Astrocyte (in vitro differentiated cells and primary cell): ENCODE measurements at regions not wholly inside any gene's neighbourhood (a gene's known extent, or its start where the extent isn't known, plus 50 kb on each side); places are given as distances from the start of the nearest gene placed in this dataset.
A peak's percentile ranks its signal among the peaks of the same experiment; 100 is the strongest.

ENCODE experiments used
- DNase-seq: peaks from one replicate; pipeline ENCODE4 v3.0.0-alpha.2; 2010; ENCODE audit warnings: low read depth
- FAIRE-seq: peaks from 2 replicates; lab custom pipeline; 2011; peaks lifted over from hg19 to GRCh38; lab: Jason Lieb, UNC
- H2AFZ ChIP-seq: 2 replicates; pipeline ENCODE4 v1.6.0; 2012; ENCODE audit warnings: low read depth, low read length, inconsistent platforms
- H3K27ac ChIP-seq: 2 replicates; pipeline ENCODE4 v1.5.1; 2011; ENCODE audit warnings: low read depth, low read length, inconsistent platforms
- H3K27me3 ChIP-seq: 2 replicates; pipeline ENCODE4 v1.6.0; 2011; ENCODE audit warnings: low read length, inconsistent platforms; ENCODE audit not compliant: insufficient read depth
- H3K36me3 ChIP-seq: 2 replicates; pipeline ENCODE4 v1.5.1; 2011; ENCODE audit warnings: low read length, inconsistent platforms; ENCODE audit not compliant: insufficient read depth
- H3K4me1 ChIP-seq: 2 replicates; pipeline ENCODE4 v1.5.1; 2011; ENCODE audit warnings: low read length, inconsistent platforms; ENCODE audit not compliant: insufficient read depth
- H3K4me2 ChIP-seq: 2 replicates; pipeline ENCODE4 v1.6.0; 2012; ENCODE audit warnings: low read length, inconsistent platforms
- H3K4me3 ChIP-seq: 2 replicates; pipeline ENCODE4 v1.5.1; 2011; ENCODE audit warnings: low read depth, mild to moderate bottlenecking, low read length, inconsistent platforms; ENCODE audit not compliant: insufficient read depth
- H3K79me2 ChIP-seq: 2 replicates; pipeline ENCODE4 v1.6.0; 2012; ENCODE audit warnings: mild to moderate bottlenecking, low read length, inconsistent platforms; ENCODE audit not compliant: insufficient read depth
- H3K9ac ChIP-seq: 2 replicates; pipeline ENCODE4 v1.6.0; 2012; ENCODE audit warnings: mild to moderate bottlenecking, low read length, inconsistent platforms
- H3K9me3 ChIP-seq: 2 replicates; pipeline ENCODE4 v1.5.1; 2012; ENCODE audit warnings: low read depth, mild to moderate bottlenecking, low read length, inconsistent platforms; ENCODE audit not compliant: insufficient read depth
- H4K20me1 ChIP-seq: 2 replicates; pipeline ENCODE4 v1.6.0; 2012; ENCODE audit warnings: low read length, inconsistent platforms; ENCODE audit not compliant: insufficient read depth
- H3K27ac Mint-ChIP-seq: one replicate; pipeline ENCODE4 v1.8.0; 2021; ENCODE audit warnings: mild to moderate bottlenecking, mixed read lengths; ENCODE audit not compliant: unreplicated experiment
- H3K27me3 Mint-ChIP-seq: one replicate; pipeline ENCODE4 v1.8.0; 2021; ENCODE audit warnings: low read depth, mixed read lengths; ENCODE audit not compliant: unreplicated experiment
- H3K36me3 Mint-ChIP-seq: one replicate; pipeline ENCODE4 v1.8.0; 2021; ENCODE audit warnings: low read depth, mixed read lengths; ENCODE audit not compliant: unreplicated experiment
- H3K4me1 Mint-ChIP-seq: one replicate; pipeline ENCODE4 v1.8.0; 2021; ENCODE audit warnings: low read depth, mixed read lengths; ENCODE audit not compliant: unreplicated experiment
- H3K4me3 Mint-ChIP-seq: one replicate; pipeline ENCODE4 v1.8.0; 2021; ENCODE audit warnings: mild to moderate bottlenecking, moderate library complexity, mixed read lengths; ENCODE audit not compliant: unreplicated experiment
- H3K9me3 Mint-ChIP-seq: one replicate; pipeline ENCODE4 v1.8.0; 2021; ENCODE audit warnings: mild to moderate bottlenecking, mixed read lengths; ENCODE audit not compliant: unreplicated experiment
- CTCF ChIP-seq: IDR thresholded peaks from 2 replicates; pipeline ENCODE4 v1.5.1; 2011; ENCODE audit warnings: low read depth, mild to moderate bottlenecking, inconsistent platforms, low read length, moderate library complexity; ENCODE audit not compliant: insufficient read depth
- EZH2 ChIP-seq: IDR thresholded peaks from 2 replicates; pipeline ENCODE4 v1.6.1; 2012; ENCODE audit warnings: mild to moderate bottlenecking, low read length, inconsistent platforms; ENCODE audit not compliant: insufficient read depth

GRCh38 chr6:80460257-80460865 is 353.9 kb downstream of the BCKDHB start:
- Mint-ChIP-seq H3K4me1 (peaks cover 19% of the 10 kb centered on the region), H3K27me3 (no peaks in the 10 kb centered on the region), H3K36me3 (no peaks in the 10 kb centered on the region), H3K27ac (no peak overlapping the region), H3K9me3 (no peaks in the 10 kb centered on the region), H3K4me3 (no peak overlapping the region)
- Histone ChIP-seq H3K9ac (no peak overlapping the region), H3K4me3 (no peak overlapping the region), H3K36me3 (no peaks in the 10 kb centered on the region), H4K20me1 (no peaks in the 10 kb centered on the region), H3K4me2 (no peak overlapping the region), H2AFZ (no peak overlapping the region), H3K79me2 (no peaks in the 10 kb centered on the region), H3K27me3 (no peaks in the 10 kb centered on the region), H3K9me3 (no peaks in the 10 kb centered on the region), H3K4me1 (peaks cover 16% of the 10 kb centered on the region), H3K27ac (no peak overlapping the region)
- no peak for TF ChIP-seq EZH2
- no peak for TF ChIP-seq CTCF
- DNase-seq (no peak), FAIRE-seq (peak; percentile 55)

- Histone ChIP-seq H3K27me3 (no peaks in the 10 kb centered on the region), H3K9me3 (no peaks in the 10 kb centered on the region), H3K4me3 (no peak overlapping the region), H3K9ac (no peak overlapping the region), H2AFZ (no peak overlapping the region), H3K27ac (no peak overlapping the region), H3K79me2 (no peaks in the 10 kb centered on the region), H3K4me1 (peaks cover 34% of the 10 kb centered on the region), H4K20me1 (no peaks in the 10 kb centered on the region), H3K36me3 (no peaks in the 10 kb centered on the region), H3K4me2 (peak overlapping the region; percentile 48)
- DNase-seq: peak; percentile 97
- no peaks in the 10 kb centered on the region for H3K27me3 Mint-ChIP-seq
- peak; percentile 98 for FAIRE-seq
- TF ChIP-seq EZH2 (no peak), CTCF (no peak)
- H3K4me1 Mint-ChIP-seq: peaks cover 39% of the 10 kb centered on the region
- H3K27ac Mint-ChIP-seq: no peak overlapping the region
- H3K9me3 Mint-ChIP-seq: no peaks in the 10 kb centered on the region
- H3K36me3 Mint-ChIP-seq: no peaks in the 10 kb centered on the region
- no peak overlapping the region for H3K4me3 Mint-ChIP-seq
These were observed 351.0 kb downstream of the BCKDHB start for GRCh38 chr6:80457439-80457933.

GRCh38 chr6:80456724-80457438 is 350.4 kb downstream of the BCKDHB start:
- Mint-ChIP-seq H3K27me3 (no peaks in the 10 kb centered on the region), H3K4me3 (no peak overlapping the region), H3K27ac (peak overlapping the region; percentile 42), H3K4me1 (peaks cover 39% of the 10 kb centered on the region), H3K9me3 (no peaks in the 10 kb centered on the region), H3K36me3 (no peaks in the 10 kb centered on the region)
- H3K27me3 ChIP-seq: no peaks in the 10 kb centered on the region
- H3K4me1 ChIP-seq: peaks cover 34% of the 10 kb centered on the region
- H3K36me3 ChIP-seq: no peaks in the 10 kb centered on the region
- H3K9ac ChIP-seq: no peak overlapping the region
- H2AFZ ChIP-seq: no peak overlapping the region
- H3K79me2 ChIP-seq: no peaks in the 10 kb centered on the region
- H3K4me2 ChIP-seq: peak overlapping the region; percentile 48
- no peaks in the 10 kb centered on the region for H4K20me1 ChIP-seq
- no peak for DNase-seq
- FAIRE-seq: no peak
- H3K9me3 ChIP-seq: no peaks in the 10 kb centered on the region
- no peak overlapping the region for H3K4me3 ChIP-seq
- TF ChIP-seq EZH2 (no peak), CTCF (no peak)
- no peak overlapping the region for H3K27ac ChIP-seq
